Keratinocyte (primary cell): ENCODE measurements at regions not wholly inside any gene's neighbourhood (a gene's known extent, or its start where the extent isn't known, plus 50 kb on each side); places are given as distances from the start of the nearest gene placed in this dataset.

ENCODE experiments used
- DNase-seq: peaks from one replicate; pipeline ENCODE4 v3.0.0-alpha.2; 2011; ENCODE audit warnings: low read depth, missing footprints, low spot score
- FAIRE-seq: peaks from 2 replicates; lab custom pipeline; 2011; peaks lifted over from hg19 to GRCh38; lab: Jason Lieb, UNC
- H2AFZ ChIP-seq: 2 replicates; pipeline ENCODE4 v1.6.0; 2012; ENCODE audit warnings: low read length, control low read depth, inconsistent platforms; ENCODE audit not compliant: control insufficient read depth
- H3K27ac ChIP-seq: 2 replicates; pipeline ENCODE4 v1.5.1; 2011; ENCODE audit warnings: low read length; ENCODE audit not compliant: control insufficient read depth, insufficient read depth
- H3K27me3 ChIP-seq: 3 replicates; pipeline ENCODE4 v1.6.0; 2011; ENCODE audit warnings: low read length; ENCODE audit not compliant: control insufficient read depth, insufficient read depth; ENCODE audit errors: extremely low read depth
- H3K36me3 ChIP-seq, 2 experiments: 2 replicates in 1 of 2; 3 replicates in 1 of 2; pipeline ENCODE4 v1.5.1; 2011; ENCODE audit warnings: low read length in 2 of 2, mild to moderate bottlenecking in 1 of 2; ENCODE audit not compliant: control insufficient read depth in 2 of 2, insufficient read depth in 2 of 2; ENCODE audit errors: extremely low read depth in 1 of 2
- H3K4me1 ChIP-seq: 3 replicates; pipeline ENCODE4 v1.5.1; 2011; ENCODE audit warnings: low read length; ENCODE audit not compliant: control insufficient read depth, insufficient read depth; ENCODE audit errors: extremely low read depth
- H3K4me2 ChIP-seq: 3 replicates; pipeline ENCODE4 v1.6.0; 2011; ENCODE audit warnings: low read depth, low read length; ENCODE audit not compliant: control insufficient read depth, insufficient read depth; ENCODE audit errors: extremely low read depth
- H3K4me3 ChIP-seq, 3 experiments: fragments of 200-600 bp in 1 of 3; sonication (generic) in 1 of 3; 2 replicates in 2 of 3; 3 replicates in 1 of 3; pipeline ENCODE4 v1.5.1; 2011 to 2016; ENCODE audit warnings: low read length in 3 of 3, mild to moderate bottlenecking in 3 of 3, control low read depth in 2 of 3, inconsistent platforms in 1 of 3, low read depth in 1 of 3, mixed read lengths in 1 of 3, mixed run types in 1 of 3, moderate library complexity in 1 of 3; ENCODE audit not compliant: control insufficient read depth in 2 of 3, insufficient read depth in 2 of 3; ENCODE audit errors: extremely low read depth in 1 of 3
- H3K79me2 ChIP-seq: 2 replicates; pipeline ENCODE4 v1.6.0; 2012; ENCODE audit warnings: low read length; ENCODE audit not compliant: control insufficient read depth, insufficient read depth
- H3K9ac ChIP-seq: 3 replicates; pipeline ENCODE4 v1.6.0; 2011; ENCODE audit warnings: low read length; ENCODE audit not compliant: control insufficient read depth, insufficient read depth; ENCODE audit errors: extremely low read depth
- H3K9me1 ChIP-seq: 3 replicates; pipeline ENCODE4 v1.6.0; 2011; ENCODE audit warnings: low read length; ENCODE audit not compliant: control insufficient read depth, insufficient read depth; ENCODE audit errors: extremely low read depth
- H3K9me3 ChIP-seq: 2 replicates; pipeline ENCODE4 v1.5.1; 2012; ENCODE audit warnings: low read depth, low read length; ENCODE audit not compliant: control insufficient read depth
- H4K20me1 ChIP-seq: 3 replicates; pipeline ENCODE4 v1.6.0; 2011; ENCODE audit warnings: low read length; ENCODE audit not compliant: control insufficient read depth, insufficient read depth; ENCODE audit errors: extremely low read depth
- EZH2 ChIP-seq: IDR thresholded peaks from one replicate; pipeline ENCODE4 v1.6.1; 2012; ENCODE audit warnings: inconsistent platforms, mild to moderate bottlenecking, low read length, moderate library complexity
- dilution Hi-C: fragments of 300-500 bp; cut with MboI; formaldehyde crosslinking; loops from one replicate; pipeline ENCODE4 v1.7.0; 2020; ENCODE audit warnings: low sequenced_read_pairs; ENCODE audit not compliant: extremely low pct_ligation_motif_present
- TF ChIP-seq, protein P1 (sequence below), 3 experiments: IDR thresholded peaks in 1 of 3; conservative IDR thresholded peaks in 1 of 3; optimal IDR thresholded peaks in 1 of 3; 2 replicates in 2 of 3; 3 replicates in 1 of 3; pipeline versions ENCODE3 to v1.5.1; 2011; ENCODE audit warnings: low read length in 3 of 3, mild to moderate bottlenecking in 3 of 3, moderate library complexity in 2 of 3, control low read depth in 1 of 3, inconsistent platforms in 1 of 3; ENCODE audit not compliant: insufficient read depth in 2 of 3; ENCODE audit errors: extremely low read depth in 1 of 3

DNA sequence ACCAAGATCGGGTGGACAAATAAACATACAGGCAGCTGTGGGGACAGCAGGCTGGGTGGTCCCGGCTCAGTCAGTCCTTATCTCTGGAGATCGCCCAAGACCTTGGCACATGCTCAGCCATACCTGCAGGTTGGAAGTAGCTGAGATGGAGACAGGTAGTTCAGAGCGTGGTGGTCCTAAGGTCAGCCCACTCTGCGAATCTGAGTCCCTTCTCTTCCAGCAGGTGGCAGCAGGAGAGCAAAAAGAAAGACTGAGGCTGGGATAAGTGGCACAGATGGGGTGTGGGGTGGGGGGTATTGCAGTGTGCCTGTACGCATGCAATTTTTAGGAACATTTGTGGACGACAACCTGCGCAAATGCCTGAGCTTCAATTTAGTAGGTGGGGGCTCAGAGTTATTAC is 104.9 kb downstream of the TENT5C start:
- dilution Hi-C loops: no loop called here
- H3K9me3 ChIP-seq: no peaks in the 10 kb centered on the region
- no peak overlapping the region for H2AFZ ChIP-seq
- H3K4me1 ChIP-seq: no peaks in the 10 kb centered on the region
- no peak for DNase-seq
- no peak overlapping the region for H3K9ac ChIP-seq
- no peaks in the 10 kb centered on the region for H3K27me3 ChIP-seq
- TF ChIP-seq EZH2: no peak
- TF ChIP-seq, protein P1, sequence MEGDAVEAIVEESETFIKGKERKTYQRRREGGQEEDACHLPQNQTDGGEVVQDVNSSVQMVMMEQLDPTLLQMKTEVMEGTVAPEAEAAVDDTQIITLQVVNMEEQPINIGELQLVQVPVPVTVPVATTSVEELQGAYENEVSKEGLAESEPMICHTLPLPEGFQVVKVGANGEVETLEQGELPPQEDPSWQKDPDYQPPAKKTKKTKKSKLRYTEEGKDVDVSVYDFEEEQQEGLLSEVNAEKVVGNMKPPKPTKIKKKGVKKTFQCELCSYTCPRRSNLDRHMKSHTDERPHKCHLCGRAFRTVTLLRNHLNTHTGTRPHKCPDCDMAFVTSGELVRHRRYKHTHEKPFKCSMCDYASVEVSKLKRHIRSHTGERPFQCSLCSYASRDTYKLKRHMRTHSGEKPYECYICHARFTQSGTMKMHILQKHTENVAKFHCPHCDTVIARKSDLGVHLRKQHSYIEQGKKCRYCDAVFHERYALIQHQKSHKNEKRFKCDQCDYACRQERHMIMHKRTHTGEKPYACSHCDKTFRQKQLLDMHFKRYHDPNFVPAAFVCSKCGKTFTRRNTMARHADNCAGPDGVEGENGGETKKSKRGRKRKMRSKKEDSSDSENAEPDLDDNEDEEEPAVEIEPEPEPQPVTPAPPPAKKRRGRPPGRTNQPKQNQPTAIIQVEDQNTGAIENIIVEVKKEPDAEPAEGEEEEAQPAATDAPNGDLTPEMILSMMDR (optimal IDR thresholded peaks at IDR 0.05 in 1 of 3, IDR thresholded peaks at IDR 0.05 in 1 of 3, conservative IDR thresholded peaks at IDR 0.05 in 1 of 3; ENCODE audit: extremely low read depth in 1 of 3, insufficient read depth in 2 of 3, low read length in 3 of 3): peak; percentile 28 to 47 (median 39)
- no peak overlapping the region for H3K4me2 ChIP-seq
- H3K36me3 ChIP-seq: no peaks in the 10 kb centered on the region
- H4K20me1 ChIP-seq: no peaks in the 10 kb centered on the region
- no peak overlapping the region for H3K27ac ChIP-seq
- no peak for FAIRE-seq
- no peak overlapping the region for H3K4me3 ChIP-seq
- H3K9me1 ChIP-seq: no peaks in the 10 kb centered on the region
- no peaks in the 10 kb centered on the region for H3K79me2 ChIP-seq

DNA sequence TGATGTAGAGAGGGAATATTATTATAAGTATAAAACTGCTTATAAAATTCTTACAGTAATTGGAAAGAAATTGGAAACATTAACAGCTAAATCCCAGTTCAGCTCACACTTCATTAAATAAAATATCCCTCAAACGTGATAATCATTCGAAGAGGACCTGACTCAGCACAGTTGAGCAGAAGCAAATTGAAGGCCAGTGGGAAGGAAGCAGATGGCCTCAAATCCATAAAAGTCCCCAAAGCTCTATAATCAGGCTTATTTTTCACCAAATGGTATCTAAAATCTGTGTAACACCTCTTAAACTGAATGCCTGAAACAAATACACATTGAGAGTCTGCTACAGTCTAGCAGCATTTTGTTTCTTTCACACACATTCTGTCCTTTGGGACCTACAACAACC is 106.8 kb downstream of the TENT5C start:
- H3K36me3 ChIP-seq: no peaks in the 10 kb centered on the region
- TF ChIP-seq EZH2: no peak
- TF ChIP-seq, protein P1 (optimal IDR thresholded peaks at IDR 0.05 in 1 of 3, IDR thresholded peaks at IDR 0.05 in 1 of 3, conservative IDR thresholded peaks at IDR 0.05 in 1 of 3; ENCODE audit: extremely low read depth in 1 of 3, insufficient read depth in 2 of 3, low read length in 3 of 3): no peak
- H3K4me3 ChIP-seq: no peak overlapping the region
- H3K4me1 ChIP-seq: no peaks in the 10 kb centered on the region
- H2AFZ ChIP-seq: no peak overlapping the region
- H3K27me3 ChIP-seq: no peaks in the 10 kb centered on the region
- no peaks in the 10 kb centered on the region for H3K9me1 ChIP-seq
- no peaks in the 10 kb centered on the region for H3K9me3 ChIP-seq
- no peak for FAIRE-seq
- DNase-seq: no peak
- H3K9ac ChIP-seq: no peak overlapping the region
- H4K20me1 ChIP-seq: no peaks in the 10 kb centered on the region
- no peaks in the 10 kb centered on the region for H3K79me2 ChIP-seq
- no peak overlapping the region for H3K27ac ChIP-seq
- no peak overlapping the region for H3K4me2 ChIP-seq
- dilution Hi-C loops: no loop called here
